ENCODE measurements at regions not wholly inside any gene's neighbourhood (a gene's known extent, or its start where the extent isn't known, plus 50 kb on each side); places are given as distances from the start of the nearest gene placed in this dataset.

DNA sequence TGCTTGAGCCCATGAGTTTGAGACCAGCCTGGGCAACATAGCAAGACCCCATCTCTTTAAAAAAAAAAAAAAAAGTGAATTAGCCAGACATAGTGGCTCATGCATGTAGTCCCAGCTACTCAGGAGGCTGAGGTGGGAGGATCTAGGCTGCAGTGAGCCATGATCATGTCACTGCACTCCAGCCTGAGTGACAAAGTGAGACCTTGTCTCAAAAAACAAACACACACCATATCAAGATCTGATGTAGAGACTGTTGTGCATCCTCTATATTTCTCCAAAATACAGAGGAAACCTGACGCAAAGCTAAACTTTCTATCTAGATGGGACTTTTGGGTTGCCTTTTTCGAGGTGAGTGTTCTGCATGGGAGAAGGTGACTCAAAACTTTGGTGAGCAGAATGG lies 77.4 kb upstream of the SLC8A3 start:
- Histone ChIP-seq H3K79me2 (replicated peaks; ENCODE audit: insufficient read depth) (no peaks in the 10 kb centered on the region), H3K4me3 (no peak overlapping the region), H3K4me1 (ENCODE audit: insufficient read depth) (peaks cover 12% of the 10 kb centered on the region), H3F3A (replicated peaks; ENCODE audit: low read depth) (no peaks in the 10 kb centered on the region), H3K27ac (ENCODE audit: low read depth) (no peak overlapping the region), H4K20me1 (replicated peaks; ENCODE audit: insufficient read depth) (no peaks in the 10 kb centered on the region), H3K4me2 (no peak overlapping the region), H3K36me3 (ENCODE audit: insufficient read depth) (no peaks in the 10 kb centered on the region), H3K27me3 (ENCODE audit: insufficient read depth) (no peaks in the 10 kb centered on the region), H2AFZ (no peak overlapping the region), H3K9me2 (ENCODE audit: insufficient read depth) (peaks cover 8% of the 10 kb centered on the region; the same call in 1 of the 2 replicates)
- Mint-ChIP-seq H3K36me3 (ENCODE audit: low read depth) (no peaks in the 10 kb centered on the region), H3K4me1 (peaks cover 6% of the 10 kb centered on the region; the same call in 2 of the 3 replicates), H3K27ac (no peak overlapping the region), H3K4me3 (no peak overlapping the region), H3K9me3 (no peaks in the 10 kb centered on the region), H3K27me3 (ENCODE audit: insufficient read depth, low read depth, poor library complexity) (no peaks in the 10 kb centered on the region)
- no peak for TF ChIP-seq EZH2 (IDR thresholded peaks at IDR 0.05; ENCODE audit: low read depth, unreplicated experiment)
- TF ChIP-seq, protein P1, sequence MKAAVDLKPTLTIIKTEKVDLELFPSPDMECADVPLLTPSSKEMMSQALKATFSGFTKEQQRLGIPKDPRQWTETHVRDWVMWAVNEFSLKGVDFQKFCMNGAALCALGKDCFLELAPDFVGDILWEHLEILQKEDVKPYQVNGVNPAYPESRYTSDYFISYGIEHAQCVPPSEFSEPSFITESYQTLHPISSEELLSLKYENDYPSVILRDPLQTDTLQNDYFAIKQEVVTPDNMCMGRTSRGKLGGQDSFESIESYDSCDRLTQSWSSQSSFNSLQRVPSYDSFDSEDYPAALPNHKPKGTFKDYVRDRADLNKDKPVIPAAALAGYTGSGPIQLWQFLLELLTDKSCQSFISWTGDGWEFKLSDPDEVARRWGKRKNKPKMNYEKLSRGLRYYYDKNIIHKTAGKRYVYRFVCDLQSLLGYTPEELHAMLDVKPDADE (IDR thresholded peaks at IDR 0.05), result no peak
- no peak for TF ChIP-seq STAT1 (IDR thresholded peaks at IDR 0.05; ENCODE audit: unreplicated experiment)
- TF ChIP-seq, protein P2, sequence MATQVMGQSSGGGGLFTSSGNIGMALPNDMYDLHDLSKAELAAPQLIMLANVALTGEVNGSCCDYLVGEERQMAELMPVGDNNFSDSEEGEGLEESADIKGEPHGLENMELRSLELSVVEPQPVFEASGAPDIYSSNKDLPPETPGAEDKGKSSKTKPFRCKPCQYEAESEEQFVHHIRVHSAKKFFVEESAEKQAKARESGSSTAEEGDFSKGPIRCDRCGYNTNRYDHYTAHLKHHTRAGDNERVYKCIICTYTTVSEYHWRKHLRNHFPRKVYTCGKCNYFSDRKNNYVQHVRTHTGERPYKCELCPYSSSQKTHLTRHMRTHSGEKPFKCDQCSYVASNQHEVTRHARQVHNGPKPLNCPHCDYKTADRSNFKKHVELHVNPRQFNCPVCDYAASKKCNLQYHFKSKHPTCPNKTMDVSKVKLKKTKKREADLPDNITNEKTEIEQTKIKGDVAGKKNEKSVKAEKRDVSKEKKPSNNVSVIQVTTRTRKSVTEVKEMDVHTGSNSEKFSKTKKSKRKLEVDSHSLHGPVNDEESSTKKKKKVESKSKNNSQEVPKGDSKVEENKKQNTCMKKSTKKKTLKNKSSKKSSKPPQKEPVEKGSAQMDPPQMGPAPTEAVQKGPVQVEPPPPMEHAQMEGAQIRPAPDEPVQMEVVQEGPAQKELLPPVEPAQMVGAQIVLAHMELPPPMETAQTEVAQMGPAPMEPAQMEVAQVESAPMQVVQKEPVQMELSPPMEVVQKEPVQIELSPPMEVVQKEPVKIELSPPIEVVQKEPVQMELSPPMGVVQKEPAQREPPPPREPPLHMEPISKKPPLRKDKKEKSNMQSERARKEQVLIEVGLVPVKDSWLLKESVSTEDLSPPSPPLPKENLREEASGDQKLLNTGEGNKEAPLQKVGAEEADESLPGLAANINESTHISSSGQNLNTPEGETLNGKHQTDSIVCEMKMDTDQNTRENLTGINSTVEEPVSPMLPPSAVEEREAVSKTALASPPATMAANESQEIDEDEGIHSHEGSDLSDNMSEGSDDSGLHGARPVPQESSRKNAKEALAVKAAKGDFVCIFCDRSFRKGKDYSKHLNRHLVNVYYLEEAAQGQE (IDR thresholded peaks at IDR 0.05; ENCODE audit: unreplicated experiment), result no peak
- TF ChIP-seq CREB1 (CRISPR knock-in tag; IDR thresholded peaks at IDR 0.05; ENCODE audit: low read depth), result no peak
- ATAC-seq (no peak), DNase-seq (ENCODE audit: low spot score) (no peak)

DNA sequence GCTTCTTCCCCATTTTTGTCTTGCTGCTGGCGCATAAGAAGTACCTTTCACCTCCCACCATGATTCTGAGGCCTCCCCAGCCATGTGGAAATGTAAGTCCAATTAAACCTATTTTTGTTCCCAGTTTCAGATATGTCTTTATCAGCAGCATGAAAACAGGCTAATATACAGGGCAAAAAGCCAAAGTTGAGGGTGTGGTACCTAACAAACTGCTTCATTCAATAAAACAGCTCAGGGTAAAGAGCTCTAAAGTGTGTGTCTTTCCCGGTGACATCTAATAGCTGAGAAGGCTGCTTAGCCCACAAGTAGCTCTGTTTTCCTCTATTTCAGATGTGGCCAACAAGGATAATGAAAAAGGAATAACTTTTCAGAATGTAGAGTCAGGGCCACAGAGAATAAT lies 76.7 kb upstream of the SLC8A3 start:
- ATAC-seq (no peak), DNase-seq (ENCODE audit: low spot score) (no peak)
- H3K27me3 ChIP-seq (ENCODE audit: insufficient read depth), result no peaks in the 10 kb centered on the region
- H3K9me2 ChIP-seq (ENCODE audit: insufficient read depth), result peaks cover 5% of the 10 kb centered on the region; the same call in 1 of the 2 replicates
- no peak overlapping the region for H3K27ac ChIP-seq (ENCODE audit: low read depth)
- H3K79me2 ChIP-seq (replicated peaks; ENCODE audit: insufficient read depth), result no peaks in the 10 kb centered on the region
- no peak overlapping the region for H3K4me3 ChIP-seq
- no peaks in the 10 kb centered on the region for H3K9me3 Mint-ChIP-seq
- H3K4me2 ChIP-seq, result no peak overlapping the region
- H3K4me1 Mint-ChIP-seq, result peaks cover 6% of the 10 kb centered on the region; the same call in 2 of the 3 replicates
- TF ChIP-seq EZH2 (IDR thresholded peaks at IDR 0.05; ENCODE audit: low read depth, unreplicated experiment) (no peak), ZNF114 (CRISPR knock-in tag; IDR thresholded peaks at IDR 0.05) (no peak), STAT1 (IDR thresholded peaks at IDR 0.05; ENCODE audit: unreplicated experiment) (no peak)
- TF ChIP-seq, protein P2 (IDR thresholded peaks at IDR 0.05; ENCODE audit: unreplicated experiment), result no peak
- TF ChIP-seq, protein P3, sequence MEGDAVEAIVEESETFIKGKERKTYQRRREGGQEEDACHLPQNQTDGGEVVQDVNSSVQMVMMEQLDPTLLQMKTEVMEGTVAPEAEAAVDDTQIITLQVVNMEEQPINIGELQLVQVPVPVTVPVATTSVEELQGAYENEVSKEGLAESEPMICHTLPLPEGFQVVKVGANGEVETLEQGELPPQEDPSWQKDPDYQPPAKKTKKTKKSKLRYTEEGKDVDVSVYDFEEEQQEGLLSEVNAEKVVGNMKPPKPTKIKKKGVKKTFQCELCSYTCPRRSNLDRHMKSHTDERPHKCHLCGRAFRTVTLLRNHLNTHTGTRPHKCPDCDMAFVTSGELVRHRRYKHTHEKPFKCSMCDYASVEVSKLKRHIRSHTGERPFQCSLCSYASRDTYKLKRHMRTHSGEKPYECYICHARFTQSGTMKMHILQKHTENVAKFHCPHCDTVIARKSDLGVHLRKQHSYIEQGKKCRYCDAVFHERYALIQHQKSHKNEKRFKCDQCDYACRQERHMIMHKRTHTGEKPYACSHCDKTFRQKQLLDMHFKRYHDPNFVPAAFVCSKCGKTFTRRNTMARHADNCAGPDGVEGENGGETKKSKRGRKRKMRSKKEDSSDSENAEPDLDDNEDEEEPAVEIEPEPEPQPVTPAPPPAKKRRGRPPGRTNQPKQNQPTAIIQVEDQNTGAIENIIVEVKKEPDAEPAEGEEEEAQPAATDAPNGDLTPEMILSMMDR (conservative IDR thresholded peaks at IDR 0.05; ENCODE audit: low read depth in 2 of 2), result no peak
- TF ChIP-seq, protein P1 (IDR thresholded peaks at IDR 0.05), result no peak
- H3K27ac Mint-ChIP-seq, result peak overlapping the region; percentile 47; the same call in 1 of the 2 replicates
- H3K27me3 Mint-ChIP-seq (ENCODE audit: insufficient read depth, low read depth, poor library complexity), result no peaks in the 10 kb centered on the region
- H3K36me3 ChIP-seq (ENCODE audit: insufficient read depth), result no peaks in the 10 kb centered on the region
- H2AFZ ChIP-seq, result no peak overlapping the region
- no peak overlapping the region for H3K4me3 Mint-ChIP-seq
- no peaks in the 10 kb centered on the region for H3F3A ChIP-seq (replicated peaks; ENCODE audit: low read depth)
- H3K4me1 ChIP-seq (ENCODE audit: insufficient read depth), result peaks cover 12% of the 10 kb centered on the region
- H3K36me3 Mint-ChIP-seq (ENCODE audit: low read depth), result no peaks in the 10 kb centered on the region
- H4K20me1 ChIP-seq (replicated peaks; ENCODE audit: insufficient read depth), result no peaks in the 10 kb centered on the region

All from GM23338 (cell line).